NCI-H1436 (cell line): ENCODE measurements at regions not wholly inside any gene's neighbourhood (a gene's known extent, or its start where the extent isn't known, plus 50 kb on each side); places are given as distances from the start of the nearest gene placed in this dataset.

Experiments used
- DNase-seq: peaks from one replicate; lab custom pipeline; 2025; lab: John Stamatoyannopoulos, UW

GRCh38 chr4:121277194-121278105 lies 103.4 kb downstream of the QRFPR start:
- DNase-seq, result no peak

DNA sequence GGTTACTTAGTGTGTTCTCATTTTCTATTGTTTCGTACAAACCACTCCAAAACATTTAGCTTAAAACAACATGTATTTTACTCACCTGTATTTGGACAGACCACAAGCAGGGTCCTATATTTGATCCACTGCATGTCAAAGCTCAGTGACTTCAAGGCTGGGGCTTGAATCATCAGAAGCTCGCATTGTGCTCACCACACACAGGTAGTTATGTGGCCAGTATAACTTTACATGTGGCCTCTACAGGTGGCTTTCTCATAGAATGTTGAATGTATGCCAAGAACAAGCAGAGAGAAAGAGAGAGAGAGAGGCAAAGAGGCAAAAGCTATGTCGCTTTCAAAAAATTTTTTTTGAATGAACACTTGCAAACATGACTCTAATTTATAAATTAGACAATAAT lies 107.6 kb downstream of the QRFPR start:
- no peak for DNase-seq

DNA sequence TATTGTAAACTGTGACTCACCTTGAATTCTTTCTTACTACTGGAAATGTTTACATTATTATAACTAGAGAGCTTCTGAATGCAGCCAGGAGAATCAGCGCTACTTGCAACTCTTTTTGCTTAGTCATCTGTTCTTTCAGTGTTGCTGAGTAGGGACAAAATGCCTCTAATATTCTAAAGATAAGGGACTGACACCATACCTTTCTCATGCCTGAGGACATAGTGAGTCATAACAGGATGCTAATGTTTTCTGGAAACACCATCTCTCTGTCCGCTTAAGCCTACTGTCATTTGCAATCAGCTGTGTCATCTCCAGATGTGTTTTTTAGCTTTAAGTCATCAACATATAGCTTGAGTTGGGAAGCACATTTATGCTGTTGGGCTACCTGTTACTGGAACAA lies 108.3 kb downstream of the QRFPR start:
- no peak for DNase-seq

DNA sequence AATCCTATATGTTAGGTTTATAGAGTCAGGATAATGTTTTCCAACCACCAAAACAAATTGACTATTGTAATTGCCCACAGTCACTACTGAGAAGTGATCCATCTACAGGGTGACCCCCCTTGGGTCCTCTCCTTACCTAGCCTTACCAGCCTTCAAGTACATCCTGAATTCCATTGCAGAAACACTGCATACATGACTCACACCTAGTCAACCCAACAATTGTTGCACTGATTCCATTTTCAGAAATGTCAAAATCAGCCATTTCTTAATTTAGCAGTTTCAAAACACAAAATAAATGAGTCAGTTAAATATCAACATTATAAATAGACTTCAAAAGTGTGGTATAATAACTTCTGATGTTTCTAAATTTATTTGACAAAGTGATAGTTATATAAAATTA lies 106.3 kb upstream of the TNIP3 start:
- DNase-seq, result no peak

DNA sequence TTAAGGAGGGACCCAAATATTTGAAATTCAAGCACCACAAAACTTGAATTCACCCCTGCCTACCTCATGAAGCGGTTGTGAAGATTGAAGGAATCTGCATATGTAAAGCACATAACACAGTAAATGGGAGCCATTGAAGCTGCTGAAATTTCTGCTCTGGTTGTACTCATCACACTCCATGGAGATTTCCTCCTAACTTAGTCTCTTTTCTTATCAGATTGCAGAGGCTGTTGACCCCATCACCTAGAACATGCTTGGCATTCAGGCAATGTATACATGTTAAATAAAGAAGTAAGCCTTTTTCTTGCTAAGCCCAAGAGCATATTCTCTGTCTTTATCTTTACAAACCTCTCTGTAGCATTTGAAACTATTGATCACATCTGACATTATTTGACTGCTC lies 104.9 kb upstream of the TNIP3 start:
- DNase-seq, result no peak

- DNase-seq, result no peak
These were observed 102.9 kb upstream of the TNIP3 start for GRCh38 chr4:121266982-121267381.

GRCh38 chr4:121256887-121257466 lies 92.9 kb upstream of the TNIP3 start:
- DNase-seq, result no peak

DNA sequence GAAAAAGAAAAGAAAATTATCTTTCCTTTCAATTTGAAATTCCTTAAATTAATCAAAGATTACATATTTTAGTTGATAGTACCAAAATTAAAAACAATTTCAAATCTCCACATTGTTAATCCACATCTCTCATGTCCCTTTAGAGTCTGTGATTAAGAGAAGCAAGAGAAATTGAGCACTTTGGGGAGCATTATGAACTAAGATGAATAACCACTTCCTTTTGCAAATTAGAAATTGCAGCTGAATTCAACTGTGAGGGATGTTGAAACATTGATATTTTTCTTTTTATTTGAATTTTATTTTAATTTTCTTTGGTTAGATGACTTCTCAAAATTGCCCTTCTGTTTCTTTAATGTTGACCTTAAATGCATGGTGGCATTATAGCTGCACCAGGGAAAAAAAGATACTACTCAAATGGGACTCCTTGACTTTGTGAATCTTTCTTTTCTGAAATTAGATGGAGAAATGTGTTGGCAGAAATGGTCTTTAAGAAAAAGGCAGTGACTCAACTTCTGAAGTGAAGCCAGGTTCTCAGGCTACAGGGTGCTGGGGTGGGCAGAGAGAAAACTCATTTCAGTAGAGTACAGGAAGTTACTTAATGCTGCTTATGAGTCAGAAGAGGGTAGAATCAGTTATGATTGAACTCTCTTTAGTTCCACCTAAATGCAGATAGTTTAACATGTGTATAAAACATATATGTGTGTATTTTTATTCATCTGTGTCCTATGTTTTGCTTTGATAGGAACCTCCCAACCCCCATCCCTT lies 92.0 kb upstream of the TNIP3 start:
- no peak for DNase-seq

- no peak for DNase-seq
These were observed 89.8 kb upstream of the TNIP3 start for GRCh38 chr4:121253961-121254360.

- DNase-seq, result peak; percentile 39
These were observed 88.2 kb upstream of the TNIP3 start for GRCh38 chr4:121252224-121252806.

- DNase-seq, result no peak
These were observed 84.6 kb upstream of the TNIP3 start for GRCh38 chr4:121248747-121249146.

- no peak for DNase-seq
These were observed 82.6 kb upstream of the TNIP3 start for GRCh38 chr4:121246698-121247097.

GRCh38 chr4:121243485-121243884 lies 79.4 kb upstream of the TNIP3 start:
- DNase-seq, result no peak

DNA sequence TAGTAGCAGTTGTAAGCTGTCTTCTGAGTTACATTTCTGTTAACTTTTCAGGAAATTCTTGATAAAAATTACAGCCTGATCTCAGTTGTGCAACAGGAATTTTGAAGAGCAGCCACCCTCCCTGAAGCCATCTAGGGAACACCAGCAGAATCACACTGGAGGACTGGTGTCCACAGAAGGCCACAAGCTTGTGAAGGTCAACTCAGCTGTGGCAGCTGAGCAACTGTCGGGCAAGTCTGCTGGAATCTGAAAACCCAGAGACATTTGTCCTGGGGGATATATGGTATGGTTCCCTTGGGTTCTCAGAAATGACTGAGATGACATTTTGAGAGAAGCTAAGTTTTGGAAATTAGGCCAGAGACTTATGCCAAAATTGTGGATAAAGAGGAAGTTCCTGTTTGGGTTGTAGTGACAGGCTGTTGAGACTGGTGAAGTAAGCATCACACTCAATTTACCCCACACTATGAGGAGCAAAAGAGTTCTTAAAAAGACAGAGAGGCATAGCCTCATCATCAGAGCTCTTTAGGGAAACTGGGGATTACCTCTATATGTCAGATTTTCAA lies 78.1 kb upstream of the TNIP3 start:
- no peak for DNase-seq

DNA sequence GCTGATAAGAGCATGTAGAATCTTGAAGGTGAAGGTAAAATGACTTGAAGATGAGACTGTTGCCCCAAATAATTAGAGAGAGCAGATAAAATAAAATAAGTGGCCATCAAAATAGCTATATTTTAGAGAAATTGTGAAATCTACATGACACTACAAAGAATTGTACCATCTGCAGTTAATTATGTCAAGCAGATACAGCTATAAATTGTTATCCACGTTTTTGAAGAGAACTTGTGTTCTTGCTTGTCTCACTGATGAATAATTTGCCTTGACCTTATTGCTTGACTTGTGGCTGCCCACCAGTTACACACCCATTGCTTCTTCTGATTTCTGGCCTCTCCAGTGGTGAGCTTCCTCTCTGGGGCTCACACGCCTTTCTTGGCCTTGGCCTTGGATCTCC lies 75.8 kb upstream of the TNIP3 start:
- DNase-seq, result no peak

DNA sequence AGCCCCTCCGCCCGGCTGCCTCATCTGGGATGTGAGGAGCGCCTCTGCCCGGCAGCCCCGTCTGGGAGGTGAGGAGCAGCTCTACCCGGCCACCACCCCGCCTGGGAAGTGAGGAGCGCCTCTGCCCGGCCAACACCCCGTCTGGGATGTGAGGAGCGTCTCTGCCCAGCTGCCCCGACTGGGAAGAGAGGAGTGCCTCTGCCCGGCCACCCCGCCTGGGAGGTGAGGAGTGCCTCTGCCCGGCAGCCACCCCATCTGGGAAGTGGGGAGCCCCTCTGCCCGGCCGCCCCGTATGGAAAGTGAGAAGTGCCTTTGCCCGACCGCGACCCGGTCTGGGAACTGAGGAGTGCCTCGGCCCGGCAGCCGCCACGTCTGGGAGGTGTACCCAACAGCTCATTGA lies 74.3 kb upstream of the TNIP3 start:
- DNase-seq, result no peak

DNA sequence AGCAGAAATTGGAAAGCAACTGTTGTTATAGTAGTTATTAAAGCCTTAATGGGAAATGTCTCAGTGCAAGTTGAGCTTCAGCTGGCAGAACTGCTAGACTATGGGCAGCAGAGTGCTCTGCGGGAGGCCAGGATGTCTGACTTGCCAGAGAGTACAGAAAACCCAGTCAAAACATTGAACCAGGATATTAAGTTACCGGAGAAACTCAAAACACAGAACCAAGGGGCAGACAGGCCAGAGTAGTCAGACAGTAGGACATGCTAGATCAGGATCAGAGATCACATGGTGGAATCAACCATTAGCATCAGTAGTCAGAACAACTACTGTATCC lies 72.9 kb upstream of the TNIP3 start:
- no peak for DNase-seq

DNA sequence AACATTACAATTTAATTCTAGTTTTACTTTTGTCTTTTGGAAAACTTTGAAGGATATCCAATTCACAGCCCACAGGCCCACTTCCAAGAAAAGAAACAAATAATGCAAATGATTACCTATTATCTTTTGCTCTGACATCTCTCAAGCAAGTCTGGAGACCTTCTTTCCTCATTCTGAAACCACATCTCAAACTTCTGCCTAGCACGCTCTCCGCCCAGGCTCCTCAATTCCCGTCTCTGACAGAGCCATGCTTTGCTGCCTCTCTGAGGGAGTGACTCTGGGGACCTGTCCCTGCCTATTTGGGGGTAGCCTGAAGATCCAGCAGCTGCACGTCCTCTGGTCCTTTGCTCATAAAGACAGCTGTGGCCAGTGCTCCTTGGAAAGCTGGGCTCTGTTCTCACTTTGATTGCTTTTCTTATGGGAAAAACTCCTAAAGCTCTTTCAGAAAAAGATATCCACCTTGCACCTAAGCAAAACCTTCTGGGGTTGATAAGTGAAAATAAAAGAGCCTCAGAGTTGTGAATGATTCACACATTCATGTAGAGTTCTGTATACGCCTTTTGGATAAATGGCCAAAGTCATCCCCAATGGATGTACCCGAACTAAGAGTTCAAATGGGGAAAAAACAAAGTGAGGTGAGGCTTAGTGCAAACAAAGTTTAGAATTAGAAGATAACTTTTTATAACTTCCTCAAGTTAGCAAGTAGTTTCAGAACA lies 72.4 kb upstream of the TNIP3 start:
- no peak for DNase-seq

DNA sequence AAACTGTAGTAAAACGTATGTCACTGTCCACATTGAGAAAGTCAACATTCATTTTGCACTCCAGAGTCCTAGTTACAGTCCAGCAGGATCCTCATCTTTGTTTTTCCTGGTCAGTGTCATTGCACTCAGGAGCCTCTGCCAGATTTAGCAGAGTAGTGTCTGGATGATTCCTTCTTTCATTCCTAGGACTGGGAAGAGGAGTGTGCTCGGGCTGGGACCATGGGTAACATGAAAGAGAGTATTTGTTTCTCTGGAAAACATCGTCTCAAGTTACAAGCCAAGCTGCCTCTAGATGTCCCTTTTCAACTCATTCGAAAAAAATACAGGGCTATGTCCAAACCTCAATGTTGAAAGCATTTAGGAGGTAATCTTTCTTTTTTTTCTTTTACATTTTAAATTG lies 69.9 kb upstream of the TNIP3 start:
- no peak for DNase-seq

DNA sequence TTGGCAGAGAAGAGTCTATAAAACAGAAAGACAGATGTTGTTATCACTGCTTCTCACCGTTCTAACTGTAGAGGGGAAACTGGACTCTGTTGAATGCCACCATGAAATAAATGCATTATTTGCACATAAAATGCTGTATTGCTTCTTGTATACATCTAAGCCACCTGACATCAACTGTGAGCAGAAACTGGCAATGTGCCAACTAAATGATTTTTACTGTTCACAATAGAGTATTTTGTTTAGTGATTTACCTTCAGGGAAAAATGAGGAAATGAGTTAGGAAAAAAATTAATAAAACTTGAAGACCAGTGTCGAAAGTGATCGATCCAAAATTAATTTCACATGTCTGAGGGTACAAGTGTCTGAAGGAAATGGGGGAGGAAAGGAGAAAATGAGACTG lies 65.9 kb upstream of the TNIP3 start:
- no peak for DNase-seq

GRCh38 chr4:121228848-121229247 lies 64.7 kb upstream of the TNIP3 start:
- no peak for DNase-seq

DNA sequence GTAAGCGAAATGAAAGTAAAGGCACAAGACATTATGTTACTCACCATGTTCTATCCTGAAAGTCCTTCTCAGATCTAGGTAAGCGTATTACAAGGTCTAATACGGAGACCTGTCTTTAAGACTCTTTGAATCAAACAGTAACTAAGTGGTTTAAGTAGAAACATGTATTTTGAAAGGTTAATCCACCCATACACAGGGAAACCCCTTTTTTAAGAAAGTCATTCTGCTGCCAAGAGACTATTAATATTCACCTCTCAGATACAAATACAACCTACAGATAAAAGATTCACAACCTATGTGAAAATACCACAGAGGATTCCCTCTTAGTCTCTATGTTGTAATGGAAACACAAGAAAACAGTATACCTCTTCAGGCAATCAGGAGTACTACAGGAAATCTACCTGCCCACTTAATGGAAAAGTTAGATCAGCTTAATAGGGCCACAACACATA lies 63.2 kb upstream of the TNIP3 start:
- no peak for DNase-seq
